ENCODE measurements at regions not wholly inside any gene's neighbourhood (a gene's known extent, or its start where the extent isn't known, plus 50 kb on each side); places are given as distances from the start of the nearest gene placed in this dataset.

GRCh38 chr15:99906311-99906710, 173.1 kb upstream of the LYSMD4 start:
- no peak for TF ChIP-seq POLR2A (IDR thresholded peaks at IDR 0.05; ENCODE audit: low read length)
- TF ChIP-seq GATA1 (IDR thresholded peaks at IDR 0.05; ENCODE audit: low read depth, low read length), result no peak
